ENCODE measurements at regions not wholly inside any gene's neighbourhood (a gene's known extent, or its start where the extent isn't known, plus 50 kb on each side); places are given as distances from the start of the nearest gene placed in this dataset.
"Not testable (repeated sequence)": the region's sequence is repeated elsewhere in the genome, so short reads cannot be mapped to it uniquely, and the experiment has no call there.

DNA sequence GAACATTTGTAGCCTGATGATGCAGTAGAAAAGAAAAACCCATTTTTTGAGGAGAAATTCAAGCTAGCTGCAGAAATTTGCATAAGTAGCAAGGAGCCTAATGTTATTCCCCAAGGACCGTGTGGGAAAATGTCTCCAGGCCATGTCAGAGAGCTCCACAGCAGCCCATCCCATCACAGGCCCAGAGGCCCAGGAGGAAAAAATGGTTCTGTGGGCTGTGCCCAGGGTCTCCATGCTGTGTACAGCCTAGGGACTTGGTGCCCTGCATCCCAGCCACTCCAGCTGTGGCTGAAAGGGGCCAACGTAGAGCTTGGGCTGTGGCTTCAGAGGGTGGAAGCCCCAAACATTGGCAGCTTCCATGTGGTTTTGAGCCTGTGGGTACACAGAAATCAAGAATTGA, 79.0 kb downstream of the CAVIN4 start:
- TF ChIP-seq POLR2AphosphoS5, CTCF (IDR thresholded peaks at IDR 0.05): not testable (repeated sequence)

Measured in breast epithelium (tissue), 3 donors.